GM21619 (cell line): ENCODE measurements at regions not wholly inside any gene's neighbourhood (a gene's known extent, or its start where the extent isn't known, plus 50 kb on each side); places are given as distances from the start of the nearest gene placed in this dataset.
"Not testable (repeated sequence)": the region's sequence is repeated elsewhere in the genome, so short reads cannot be mapped to it uniquely, and the experiment has no call there.

ENCODE experiments used
- ATAC-seq: cut with Tn5 transposase; IDR thresholded peaks from one replicate; pipeline ENCODE4 v1.9.1; 2021; ENCODE audit not compliant: unreplicated experiment

GRCh38 chr7:45259966-45260646, 102.5 kb downstream of the RAMP3 start:
- peak; percentile 64 for ATAC-seq

- ATAC-seq: no peak
Measured at GRCh38 chr7:45267262-45267661, 109.7 kb downstream of the RAMP3 start.

- ATAC-seq: no peak
Measured at GRCh38 chr7:45268013-45268412, 110.4 kb downstream of the RAMP3 start.

DNA sequence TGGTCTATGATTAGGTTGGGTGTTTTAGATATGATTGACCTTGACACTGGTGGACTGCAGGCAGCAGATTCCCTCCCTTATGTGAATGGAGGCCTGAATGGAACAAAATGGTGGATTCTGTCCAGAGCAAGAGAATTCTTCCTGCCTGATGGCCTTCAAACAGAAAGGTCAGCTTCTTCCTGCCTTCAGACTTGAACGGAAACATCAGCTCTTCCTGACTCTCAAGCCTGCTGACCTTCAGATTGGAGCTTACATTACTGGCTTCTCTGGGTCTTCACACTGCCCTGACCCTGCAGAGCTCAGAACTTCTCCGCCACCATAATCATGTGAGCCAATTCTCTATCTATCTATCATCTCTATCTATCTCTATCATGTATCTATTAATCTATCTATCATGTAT, 111.6 kb downstream of the RAMP3 start:
- ATAC-seq: no peak

GRCh38 chr7:45278763-45279398, 121.3 kb downstream of the RAMP3 start:
- no peak for ATAC-seq

GRCh38 chr7:45289611-45290010, 132.0 kb downstream of the RAMP3 start:
- not testable (repeated sequence) for ATAC-seq

GRCh38 chr7:45290880-45291279, 133.3 kb downstream of the RAMP3 start:
- no peak for ATAC-seq

DNA sequence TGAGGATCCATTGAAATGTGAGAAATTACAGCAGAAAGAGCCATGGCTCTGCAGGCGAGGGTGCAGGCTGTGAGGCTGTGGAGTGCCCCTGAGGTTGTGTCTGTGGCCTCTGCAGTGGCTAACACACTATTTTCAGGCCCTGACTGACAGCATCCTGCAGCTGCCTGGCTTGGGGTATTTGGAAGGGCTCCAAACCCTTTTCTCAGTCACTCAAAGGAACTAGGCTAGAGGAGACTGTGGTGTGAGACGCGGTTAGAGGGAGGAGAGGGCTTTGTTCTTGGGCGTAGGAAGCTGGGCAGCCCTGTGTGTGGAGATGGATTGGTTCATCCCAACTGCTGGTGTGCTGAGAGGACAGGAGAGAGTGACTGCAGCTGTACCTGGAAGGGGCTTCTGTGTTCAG, 134.9 kb downstream of the RAMP3 start:
- no peak for ATAC-seq

DNA sequence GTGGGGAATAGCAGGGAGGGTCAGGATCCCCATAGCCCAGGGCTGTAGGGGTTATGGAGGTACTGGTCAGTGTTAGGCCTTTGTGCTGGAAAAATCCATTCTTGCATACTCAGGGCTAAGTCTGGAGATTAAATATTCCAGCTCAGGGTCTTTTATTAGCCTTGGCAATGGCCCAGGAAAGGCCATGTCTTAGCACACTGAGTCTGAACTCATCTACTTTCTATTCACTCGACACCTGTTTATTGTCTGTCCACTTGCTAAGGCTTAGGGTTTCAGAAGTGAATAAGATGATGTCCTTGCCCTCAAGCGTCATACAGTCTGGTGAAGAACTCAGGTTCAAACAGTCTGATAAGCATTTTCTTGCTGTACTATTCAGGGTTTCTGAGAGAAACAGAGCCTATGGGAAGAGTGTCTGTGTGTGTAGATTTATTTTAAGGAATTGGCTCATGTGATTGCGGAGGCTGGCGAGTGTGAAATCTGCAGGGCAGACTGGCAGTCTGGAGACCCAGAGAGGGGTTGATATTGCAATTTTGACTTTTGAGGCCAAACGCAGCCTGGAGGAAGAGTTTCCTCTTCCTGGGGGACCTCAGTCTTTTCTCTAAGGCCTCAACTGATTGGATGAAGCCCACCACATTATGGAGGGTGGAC, 135.8 kb downstream of the RAMP3 start:
- no peak for ATAC-seq

GRCh38 chr7:45294559-45294958, 137.0 kb downstream of the RAMP3 start:
- no peak for ATAC-seq

- no peak for ATAC-seq
Measured at GRCh38 chr7:45295222-45295621, 137.6 kb downstream of the RAMP3 start.

DNA sequence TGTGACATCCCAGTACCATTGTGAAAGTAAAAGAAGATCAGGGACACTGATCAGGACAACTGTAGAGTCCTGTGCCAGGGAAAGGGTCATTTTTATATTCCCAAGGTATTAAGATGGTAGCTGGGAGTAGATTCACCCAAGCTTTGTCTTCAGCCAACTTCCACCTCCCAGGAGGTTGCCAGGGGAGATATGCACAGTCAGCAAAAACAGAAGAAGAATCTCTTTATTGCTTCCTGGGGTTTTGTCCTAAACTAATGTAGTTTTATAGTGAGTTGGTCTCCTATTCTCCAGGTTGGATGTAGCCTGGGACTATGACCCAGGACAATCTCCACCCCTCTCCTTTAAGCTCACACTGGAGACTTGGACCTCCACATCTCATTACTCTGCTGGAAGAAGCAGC, 139.2 kb downstream of the RAMP3 start:
- ATAC-seq: no peak

GRCh38 chr7:45306752-45307305, 149.2 kb downstream of the RAMP3 start:
- ATAC-seq: no peak

DNA sequence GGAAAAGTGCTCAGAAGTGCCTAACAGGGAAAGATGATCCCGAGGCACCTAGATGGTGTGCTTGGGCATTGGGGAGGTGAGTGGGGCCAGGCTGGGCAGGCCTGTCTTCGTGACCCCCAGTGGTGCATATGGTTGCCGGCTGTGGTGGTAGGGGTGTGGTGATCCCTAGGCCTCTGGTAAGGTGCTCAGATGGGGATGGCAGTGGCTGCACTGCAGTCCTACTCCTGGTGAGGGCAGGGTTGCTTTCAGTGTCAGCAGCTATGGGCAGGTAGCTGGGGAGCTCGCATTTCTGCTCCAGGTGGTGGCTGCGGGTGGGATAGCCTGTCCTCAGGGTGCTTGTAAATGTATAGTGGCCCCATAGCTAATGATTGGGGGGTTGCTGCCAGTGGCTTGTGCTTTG, 154.0 kb downstream of the RAMP3 start:
- no peak for ATAC-seq

GRCh38 chr7:45315512-45315911, 157.9 kb downstream of the RAMP3 start:
- not testable (repeated sequence) for ATAC-seq

- no peak for ATAC-seq
Measured at GRCh38 chr7:45324683-45325237, 167.2 kb downstream of the RAMP3 start.

DNA sequence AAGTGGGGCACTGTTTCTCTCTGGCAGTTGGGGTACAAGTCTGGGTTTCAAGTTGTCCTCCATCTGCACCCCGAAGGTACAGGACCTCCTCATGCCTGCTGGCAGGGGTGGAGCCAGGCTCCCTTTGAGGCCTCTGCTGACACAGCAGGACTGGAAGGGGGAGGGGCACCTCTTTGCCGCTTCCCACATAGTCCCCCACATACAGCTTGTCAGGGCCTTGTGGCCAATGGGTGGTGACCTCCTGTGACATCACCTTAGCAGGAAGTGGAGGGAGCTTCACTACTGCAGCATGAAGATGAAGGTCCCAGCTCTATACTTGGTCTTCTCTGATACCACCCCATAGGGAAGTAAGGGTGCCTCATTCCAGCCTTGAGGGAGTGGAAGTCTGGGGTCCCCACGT, 167.8 kb downstream of the RAMP3 start:
- ATAC-seq: no peak

DNA sequence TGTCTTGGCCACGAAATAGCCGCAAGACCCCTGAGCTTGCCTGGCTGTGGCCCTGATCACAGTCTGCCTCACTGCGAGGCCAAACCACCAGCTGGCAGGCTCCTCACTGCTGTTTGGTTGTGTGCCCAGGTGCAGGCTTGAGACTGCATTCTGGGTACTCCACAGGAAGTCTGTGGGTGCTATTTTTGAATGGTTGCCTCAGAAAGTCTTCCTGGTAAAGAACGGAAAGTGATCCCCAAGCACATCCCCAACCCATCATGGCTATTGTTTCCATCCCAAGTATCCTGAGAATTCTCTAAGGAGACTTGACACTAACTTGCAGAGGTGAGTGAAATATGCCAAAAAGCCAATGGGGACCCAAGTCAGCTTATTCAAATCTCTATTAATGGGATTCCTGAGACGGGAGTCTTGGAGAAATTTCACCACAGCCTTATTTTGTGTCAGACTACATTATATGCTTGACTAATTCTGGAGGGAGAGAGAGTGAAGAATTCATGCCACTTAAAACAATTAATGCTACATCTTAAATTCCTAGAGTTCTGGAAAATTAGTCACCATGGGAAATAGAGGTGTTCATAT, 170.9 kb downstream of the RAMP3 start:
- ATAC-seq: no peak

GRCh38 chr7:45331563-45331962, 174.0 kb downstream of the RAMP3 start:
- no peak for ATAC-seq

DNA sequence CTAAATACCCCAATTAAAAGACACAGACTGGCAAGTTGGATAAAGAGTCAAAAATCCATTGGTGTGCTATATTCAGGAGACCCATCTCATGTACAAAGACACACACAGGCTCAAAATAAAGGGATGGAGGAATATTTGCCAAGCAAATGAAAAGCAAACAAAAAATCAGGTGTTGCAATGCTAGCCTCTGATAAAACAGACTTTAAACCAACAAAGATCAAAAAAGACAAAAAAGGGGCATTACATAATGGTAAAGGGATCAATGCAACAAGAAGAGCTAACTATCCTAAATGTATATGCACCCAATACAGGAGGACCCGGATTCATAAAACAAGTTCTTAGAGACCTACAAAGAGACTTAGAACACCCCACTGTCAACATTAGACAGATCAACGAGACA, 177.4 kb downstream of the RAMP3 start:
- ATAC-seq: not testable (repeated sequence)

DNA sequence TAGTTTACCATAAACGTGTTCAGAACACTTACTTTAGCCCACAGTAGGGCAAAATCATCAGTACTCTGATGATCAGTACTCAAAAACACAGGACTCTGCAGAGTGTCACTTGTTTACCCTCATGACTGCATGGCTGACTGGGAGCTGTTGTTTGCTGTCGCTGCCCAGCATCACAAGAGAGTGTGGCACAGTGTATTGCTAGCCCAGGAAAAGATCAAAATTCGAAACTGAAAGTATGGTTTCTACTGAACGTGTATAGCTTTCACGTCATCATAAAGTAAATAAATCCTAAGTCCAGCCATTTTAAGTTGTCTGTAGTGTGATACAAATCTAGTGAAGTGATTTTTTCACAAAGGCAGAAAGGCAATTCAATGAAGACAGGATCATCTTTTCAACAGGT, 184.6 kb downstream of the RAMP3 start:
- ATAC-seq: no peak
